Keratinocyte (primary cell): ENCODE measurements at regions not wholly inside any gene's neighbourhood (a gene's known extent, or its start where the extent isn't known, plus 50 kb on each side); places are given as distances from the start of the nearest gene placed in this dataset.

Experiments
- EZH2 ChIP-seq: IDR thresholded peaks from one replicate; pipeline ENCODE4 v1.6.1; 2012; ENCODE audit warnings: inconsistent platforms, mild to moderate bottlenecking, low read length, moderate library complexity
- TF ChIP-seq, protein P1 (sequence below), 3 experiments: IDR thresholded peaks in 1 of 3; conservative IDR thresholded peaks in 1 of 3; optimal IDR thresholded peaks in 1 of 3; 2 replicates in 2 of 3; 3 replicates in 1 of 3; pipeline versions ENCODE3 to v1.5.1; 2011; ENCODE audit warnings: low read length in 3 of 3, mild to moderate bottlenecking in 3 of 3, moderate library complexity in 2 of 3, control low read depth in 1 of 3, inconsistent platforms in 1 of 3; ENCODE audit not compliant: insufficient read depth in 2 of 3; ENCODE audit errors: extremely low read depth in 1 of 3

DNA sequence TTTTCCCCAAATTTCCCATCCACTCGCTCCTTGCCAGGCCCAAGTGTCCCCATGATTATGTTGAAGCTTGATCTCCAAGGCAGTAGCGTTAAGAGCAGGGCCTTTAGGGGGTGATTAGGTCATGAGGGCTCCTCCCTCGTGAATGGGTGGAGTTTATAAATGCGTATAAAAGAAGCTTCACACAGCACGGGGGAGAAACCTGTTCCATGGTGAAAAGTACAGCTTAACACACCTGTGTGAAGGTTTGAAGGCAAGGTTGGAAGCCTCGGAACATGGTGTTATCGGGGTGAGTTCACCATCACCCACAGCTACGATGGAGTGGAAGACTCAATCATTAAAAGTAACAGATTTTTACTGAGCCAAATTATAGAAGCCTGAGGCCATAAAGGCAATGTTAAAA, 137.4 kb upstream of the ALKAL2 start:
- TF ChIP-seq, protein P1, sequence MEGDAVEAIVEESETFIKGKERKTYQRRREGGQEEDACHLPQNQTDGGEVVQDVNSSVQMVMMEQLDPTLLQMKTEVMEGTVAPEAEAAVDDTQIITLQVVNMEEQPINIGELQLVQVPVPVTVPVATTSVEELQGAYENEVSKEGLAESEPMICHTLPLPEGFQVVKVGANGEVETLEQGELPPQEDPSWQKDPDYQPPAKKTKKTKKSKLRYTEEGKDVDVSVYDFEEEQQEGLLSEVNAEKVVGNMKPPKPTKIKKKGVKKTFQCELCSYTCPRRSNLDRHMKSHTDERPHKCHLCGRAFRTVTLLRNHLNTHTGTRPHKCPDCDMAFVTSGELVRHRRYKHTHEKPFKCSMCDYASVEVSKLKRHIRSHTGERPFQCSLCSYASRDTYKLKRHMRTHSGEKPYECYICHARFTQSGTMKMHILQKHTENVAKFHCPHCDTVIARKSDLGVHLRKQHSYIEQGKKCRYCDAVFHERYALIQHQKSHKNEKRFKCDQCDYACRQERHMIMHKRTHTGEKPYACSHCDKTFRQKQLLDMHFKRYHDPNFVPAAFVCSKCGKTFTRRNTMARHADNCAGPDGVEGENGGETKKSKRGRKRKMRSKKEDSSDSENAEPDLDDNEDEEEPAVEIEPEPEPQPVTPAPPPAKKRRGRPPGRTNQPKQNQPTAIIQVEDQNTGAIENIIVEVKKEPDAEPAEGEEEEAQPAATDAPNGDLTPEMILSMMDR (optimal IDR thresholded peaks at IDR 0.05 in 1 of 3, IDR thresholded peaks at IDR 0.05 in 1 of 3, conservative IDR thresholded peaks at IDR 0.05 in 1 of 3; ENCODE audit: extremely low read depth in 1 of 3, insufficient read depth in 2 of 3, low read length in 3 of 3): no peak
- TF ChIP-seq EZH2: no peak
